H9 (cell line): ENCODE measurements at regions not wholly inside any gene's neighbourhood (a gene's known extent, or its start where the extent isn't known, plus 50 kb on each side); places are given as distances from the start of the nearest gene placed in this dataset.

Experiments used
- DNase-seq: peaks from one replicate; pipeline ENCODE4 v3.0.0-alpha.2; 2017
- H2AFZ ChIP-seq: one replicate; pipeline ENCODE4 v1.6.1; 2013; ENCODE audit warnings: mild to moderate bottlenecking, low read length, control low read depth, moderate library complexity
- H2AK5ac ChIP-seq: 2 replicates; pipeline ENCODE4 v1.6.1; 2013; ENCODE audit warnings: low read length, control low read depth, mixed read lengths; ENCODE audit not compliant: insufficient read length
- H2BK120ac ChIP-seq: one replicate; pipeline ENCODE4 v1.6.1; 2013; ENCODE audit warnings: low read depth, mild to moderate bottlenecking, low read length, control low read depth, inconsistent platforms; ENCODE audit not compliant: poor library complexity, severe bottlenecking
- H2BK12ac ChIP-seq: 2 replicates; pipeline ENCODE4 v1.6.1; 2013; ENCODE audit warnings: low read length, control low read depth, mixed read lengths, low read depth; ENCODE audit not compliant: insufficient read length
- H2BK15ac ChIP-seq: 2 replicates; pipeline ENCODE4 v1.6.1; 2013; ENCODE audit warnings: low read depth, low read length, control low read depth
- H2BK20ac ChIP-seq: one replicate; pipeline ENCODE4 v1.6.1; 2013; ENCODE audit warnings: low read depth, mild to moderate bottlenecking, low read length, control low read depth, inconsistent platforms; ENCODE audit not compliant: poor library complexity, severe bottlenecking
- H2BK5ac ChIP-seq: 2 replicates; pipeline ENCODE4 v1.6.1; 2013; ENCODE audit warnings: low read length, control low read depth, mixed read lengths; ENCODE audit not compliant: insufficient read length
- H3K14ac ChIP-seq: 2 replicates; pipeline ENCODE4 v1.6.1; 2013; ENCODE audit warnings: low read length, control low read depth; ENCODE audit not compliant: insufficient read depth
- H3K18ac ChIP-seq: 2 replicates; pipeline ENCODE4 v1.6.1; 2013; ENCODE audit warnings: low read depth, mild to moderate bottlenecking, mixed read lengths, low read length, control low read depth; ENCODE audit not compliant: insufficient read length
- H3K23ac ChIP-seq: 2 replicates; pipeline ENCODE4 v1.6.1; 2013; ENCODE audit warnings: low read length, control low read depth, mixed read lengths, low read depth; ENCODE audit not compliant: insufficient read length
- H3K23me2 ChIP-seq: 2 replicates; pipeline ENCODE4 v1.6.1; 2013; ENCODE audit warnings: low read depth, mild to moderate bottlenecking, mixed read lengths, low read length, control low read depth; ENCODE audit not compliant: insufficient read length, poor library complexity, severe bottlenecking
- H3K27ac ChIP-seq: 2 replicates; pipeline ENCODE4 v1.5.1; 2013; ENCODE audit warnings: low read length, control low read depth, mixed read lengths, low read depth; ENCODE audit not compliant: insufficient read length
- H3K27me3 ChIP-seq: 2 replicates; pipeline ENCODE4 v1.6.1; 2013; ENCODE audit warnings: low read length, control low read depth, inconsistent platforms; ENCODE audit not compliant: insufficient read depth
- H3K4ac ChIP-seq: 2 replicates; pipeline ENCODE4 v1.6.1; 2013; ENCODE audit warnings: low read depth, mild to moderate bottlenecking, control low read depth, inconsistent platforms, low read length, moderate library complexity
- H3K4me1 ChIP-seq: 2 replicates; pipeline ENCODE4 v1.6.1; 2013; ENCODE audit warnings: low read length, control low read depth, inconsistent platforms; ENCODE audit not compliant: insufficient read depth
- H3K4me2 ChIP-seq: 2 replicates; pipeline ENCODE4 v1.6.1; 2013; ENCODE audit warnings: low read length, control low read depth, mixed read lengths; ENCODE audit not compliant: insufficient read length, insufficient read depth
- H3K56ac ChIP-seq: 2 replicates; pipeline ENCODE4 v1.6.1; 2013; ENCODE audit warnings: low read depth, mild to moderate bottlenecking, mixed read lengths, low read length, control low read depth; ENCODE audit not compliant: insufficient read length
- H3K79me1 ChIP-seq: 2 replicates; pipeline ENCODE4 v1.6.1; 2013; ENCODE audit warnings: low read depth, mild to moderate bottlenecking, moderate library complexity, low read length, control low read depth, inconsistent platforms; ENCODE audit not compliant: insufficient read depth, poor library complexity, severe bottlenecking
- H3K79me2 ChIP-seq: 2 replicates; pipeline ENCODE4 v1.6.1; 2013; ENCODE audit warnings: low read length, control low read depth, inconsistent platforms; ENCODE audit not compliant: insufficient read depth
- H3K9ac ChIP-seq: 2 replicates; pipeline ENCODE4 v1.6.1; 2013; ENCODE audit warnings: low read length, control low read depth, mixed read lengths; ENCODE audit not compliant: insufficient read length; ENCODE audit errors: extremely low read depth
- H3K9me3 ChIP-seq: one replicate; pipeline ENCODE4 v1.6.1; 2013; ENCODE audit warnings: low read depth, low read length, inconsistent platforms; ENCODE audit not compliant: control insufficient read depth
- H3T11ph ChIP-seq: one replicate; pipeline ENCODE4 v1.6.1; 2013; ENCODE audit warnings: mild to moderate bottlenecking, low read length, control low read depth, inconsistent platforms
- H4K20me1 ChIP-seq: one replicate; pipeline ENCODE4 v1.6.1; 2013; ENCODE audit not compliant: control insufficient read depth, insufficient read length, insufficient read depth
- H4K5ac ChIP-seq: 2 replicates; pipeline ENCODE4 v1.6.1; 2013; ENCODE audit warnings: low read depth, mild to moderate bottlenecking, mixed read lengths, low read length, control low read depth; ENCODE audit not compliant: insufficient read length
- H4K8ac ChIP-seq: replicated peaks from 2 replicates; pipeline ENCODE4 v1.6.1; 2013; ENCODE audit warnings: low read length, control low read depth, mixed read lengths, low read depth; ENCODE audit not compliant: insufficient read length
- H4K91ac ChIP-seq: 2 replicates; pipeline ENCODE4 v1.6.1; 2013; ENCODE audit warnings: low read depth, mild to moderate bottlenecking, moderate library complexity, mixed read lengths, low read length, control low read depth; ENCODE audit not compliant: insufficient read length
- H3K27ac Mint-ChIP-seq, 3 experiments: 2 replicates in 2 of 3; 3 replicates in 1 of 3; pipeline ENCODE4 v1.8.0; 2020 to 2021; ENCODE audit warnings: mixed read lengths in 3 of 3, mild to moderate bottlenecking in 1 of 3, moderate library complexity in 1 of 3
- H3K27me3 Mint-ChIP-seq: 2 replicates; pipeline ENCODE4 v1.8.0; 2021; ENCODE audit warnings: low read depth, mild to moderate bottlenecking, moderate library complexity, mixed read lengths
- H3K36me3 Mint-ChIP-seq, 3 experiments: 2 replicates in 2 of 3; 3 replicates in 1 of 3; pipeline ENCODE4 v1.8.0; 2020 to 2021; ENCODE audit warnings: low read depth in 3 of 3, mixed read lengths in 3 of 3; ENCODE audit not compliant: insufficient read depth in 1 of 3
- H3K4me1 Mint-ChIP-seq, 2 experiments: 2 replicates each; pipeline ENCODE4 v1.8.0; 2020; ENCODE audit warnings: mixed read lengths in 2 of 2
- H3K4me3 Mint-ChIP-seq, 2 experiments: 2 replicates in 1 of 2; 3 replicates in 1 of 2; pipeline ENCODE4 v1.8.0; 2020 to 2021; ENCODE audit warnings: mild to moderate bottlenecking in 2 of 2, mixed read lengths in 2 of 2, moderate library complexity in 1 of 2
- H3K9me3 Mint-ChIP-seq, 2 experiments: 2 replicates in 1 of 2; 3 replicates in 1 of 2; pipeline ENCODE4 v1.8.0; 2020; ENCODE audit warnings: mild to moderate bottlenecking in 2 of 2, mixed read lengths in 2 of 2, moderate library complexity in 1 of 2
- CTCF ChIP-seq: fragments of 200-600 bp; sonication (generic); conservative IDR thresholded peaks from 3 replicates; pipeline ENCODE4 v1.8.0; 2021; ENCODE audit warnings: antibody characterized with exemption, mild to moderate bottlenecking
- WGBS: extraction: QIAGEN DNeasy Blood & Tissue Kit; methylation state at CpG from one replicate; pipeline ENCODE4 v1.1.7; 2013; ENCODE audit warnings: missing lambda C conversion rate, low lambda C conversion rate, mixed read lengths; ENCODE audit not compliant: insufficient read length; ENCODE audit errors: extremely low coverage; 5-methylcytosine and 5-hydroxymethylcytosine counted together

GRCh38 chr12:33182485-33182884, 257.1 kb downstream of the SYT10 start:
- peaks cover 0 to 5% (median 0%) of the 10 kb centered on the region in 3 experiments; a peak in 1 of 7 replicates for H3K36me3 Mint-ChIP-seq
- Histone ChIP-seq H3K4me1 (no peaks in the 10 kb centered on the region), H4K8ac (no peak overlapping the region), H3K4ac (no peak overlapping the region), H3K9ac (no peak overlapping the region), H3K79me2 (no peaks in the 10 kb centered on the region), H3K4me2 (no peak overlapping the region), H3K14ac (no peak overlapping the region), H2AK5ac (no peak overlapping the region), H3K23me2 (no peaks in the 10 kb centered on the region), H2BK5ac (no peak overlapping the region), H3K56ac (no peak overlapping the region), H3K23ac (no peak overlapping the region), H3K27me3 (no peaks in the 10 kb centered on the region), H3T11ph (no peak overlapping the region), H3K18ac (no peak overlapping the region), H2BK12ac (no peak overlapping the region), H4K20me1 (no peaks in the 10 kb centered on the region), H3K9me3 (no peaks in the 10 kb centered on the region), H3K27ac (no peak overlapping the region), H4K5ac (no peak overlapping the region), H4K91ac (no peak overlapping the region), H2AFZ (no peak overlapping the region), H3K79me1 (no peaks in the 10 kb centered on the region), H2BK120ac (no peak overlapping the region), H2BK15ac (no peak overlapping the region), H2BK20ac (no peak overlapping the region)
- TF ChIP-seq CTCF, result no peak
- no peak overlapping the region for H3K4me3 Mint-ChIP-seq
- no CpG with 5 or more reads among the region's 1 CpG for WGBS
- no peak overlapping the region for H3K27ac Mint-ChIP-seq
- DNase-seq, result no peak
- H3K4me1 Mint-ChIP-seq, result no peaks in the 10 kb centered on the region
- H3K27me3 Mint-ChIP-seq, result no peaks in the 10 kb centered on the region
- peaks cover 11 to 18% of the 10 kb centered on the region in 2 experiments; a peak in 3 of 5 replicates for H3K9me3 Mint-ChIP-seq
